KMS-11 (cell line): ENCODE measurements at regions not wholly inside any gene's neighbourhood (a gene's known extent, or its start where the extent isn't known, plus 50 kb on each side); places are given as distances from the start of the nearest gene placed in this dataset.

Experiments
- H2AFZ ChIP-seq: fragments of 200-600 bp; sonication (generic); 2 replicates; pipeline ENCODE4 v1.6.1; 2016; ENCODE audit warnings: antibody characterized with exemption, mixed run types, low read depth
- H3K27ac ChIP-seq: fragments of 200-600 bp; sonication (generic); 2 replicates; pipeline ENCODE4 v1.6.1; 2016; ENCODE audit warnings: mild to moderate bottlenecking, mixed run types
- H3K27me3 ChIP-seq: fragments of 200-600 bp; sonication (generic); 2 replicates; pipeline ENCODE4 v1.6.1; 2017; ENCODE audit warnings: mild to moderate bottlenecking, low read depth, mixed run types, moderate library complexity; ENCODE audit not compliant: insufficient read depth
- H3K36me3 ChIP-seq: fragments of 200-600 bp; sonication (generic); 2 replicates; pipeline ENCODE4 v1.6.1; 2017; ENCODE audit warnings: mild to moderate bottlenecking, mixed run types; ENCODE audit not compliant: insufficient read depth
- H3K4me1 ChIP-seq: fragments of 200-600 bp; sonication (generic); 2 replicates; pipeline ENCODE4 v1.6.1; 2016; ENCODE audit warnings: mild to moderate bottlenecking, low read depth, mixed run types; ENCODE audit not compliant: poor library complexity, severe bottlenecking
- H3K4me2 ChIP-seq: fragments of 200-600 bp; sonication (generic); 2 replicates; pipeline ENCODE4 v1.7.0; 2016; ENCODE audit warnings: mild to moderate bottlenecking, mixed run types
- H3K4me3 ChIP-seq: fragments of 200-600 bp; sonication (generic); IDR thresholded peaks from 2 replicates; pipeline ENCODE4 v1.6.1; 2017; ENCODE audit warnings: low read depth, low read length, mixed read lengths; ENCODE audit not compliant: insufficient read depth
- H3K79me2 ChIP-seq: fragments of 200-600 bp; sonication (generic); 2 replicates; pipeline ENCODE4 v1.6.1; 2016; ENCODE audit warnings: low read depth, mixed run types; ENCODE audit not compliant: insufficient read depth
- H3K9ac ChIP-seq: fragments of 200-600 bp; sonication (generic); 2 replicates; pipeline ENCODE4 v1.6.1; 2016; ENCODE audit warnings: mild to moderate bottlenecking, mixed run types
- H4K20me1 ChIP-seq: fragments of 200-600 bp; sonication (generic); 2 replicates; pipeline ENCODE4 v1.6.1; 2016; ENCODE audit warnings: mild to moderate bottlenecking, mixed run types; ENCODE audit not compliant: insufficient read depth
- CTCF ChIP-seq: fragments of 200-600 bp; sonication (generic); conservative IDR thresholded peaks from 2 replicates; pipeline ENCODE4 v1.6.1; 2017; ENCODE audit warnings: low read depth, mild to moderate bottlenecking, antibody characterized with exemption, low read length, moderate library complexity, mixed read lengths

DNA sequence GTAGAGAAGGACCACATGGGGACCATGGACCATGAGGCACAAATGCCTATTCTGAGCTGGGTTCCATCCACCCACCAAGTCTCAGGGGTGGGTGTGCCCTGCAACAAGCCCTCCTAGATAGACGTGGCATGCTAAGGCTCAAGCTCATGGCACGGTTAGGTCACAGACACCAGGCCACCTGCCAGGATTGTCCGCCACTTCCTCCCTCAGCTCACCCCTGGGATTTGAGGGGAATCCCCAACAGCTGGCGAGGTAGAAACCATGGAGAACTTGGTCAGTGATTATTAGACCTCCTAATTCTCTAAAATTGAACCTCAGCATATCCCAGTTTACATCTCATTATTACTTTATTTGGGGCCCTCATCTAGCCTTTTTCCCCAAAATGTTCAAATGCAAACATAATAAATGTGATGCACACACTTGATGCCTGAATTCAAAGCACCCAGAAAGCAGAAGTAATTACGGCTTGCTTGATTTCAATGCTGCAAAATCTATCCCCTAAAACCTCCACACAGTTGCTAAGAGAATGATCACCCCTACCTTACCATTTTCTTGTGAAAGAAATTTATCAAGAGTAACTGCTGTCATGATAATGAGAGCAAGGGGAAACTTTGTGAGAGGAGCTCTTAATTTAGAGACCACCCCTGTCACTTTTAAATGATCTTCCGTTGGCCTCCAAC, 366.6 kb upstream of the PFKP start:
- H3K4me1 ChIP-seq: no peaks in the 10 kb centered on the region
- no peak overlapping the region for H3K9ac ChIP-seq
- H3K4me3 ChIP-seq: no peak overlapping the region
- no peak overlapping the region for H2AFZ ChIP-seq
- no peaks in the 10 kb centered on the region for H3K79me2 ChIP-seq
- no peaks in the 10 kb centered on the region for H3K27me3 ChIP-seq
- H3K27ac ChIP-seq: no peak overlapping the region
- TF ChIP-seq CTCF: no peak
- H4K20me1 ChIP-seq: no peaks in the 10 kb centered on the region
- H3K36me3 ChIP-seq: no peaks in the 10 kb centered on the region
- no peak overlapping the region for H3K4me2 ChIP-seq

GRCh38 chr10:2688958-2689357, 378.4 kb upstream of the PFKP start:
- H3K4me3 ChIP-seq: no peak overlapping the region
- H3K27me3 ChIP-seq: no peaks in the 10 kb centered on the region
- no peak overlapping the region for H3K4me2 ChIP-seq
- no peaks in the 10 kb centered on the region for H3K36me3 ChIP-seq
- no peak overlapping the region for H3K27ac ChIP-seq
- TF ChIP-seq CTCF: no peak
- H2AFZ ChIP-seq: no peak overlapping the region
- H3K9ac ChIP-seq: no peak overlapping the region
- H3K4me1 ChIP-seq: no peaks in the 10 kb centered on the region
- no peaks in the 10 kb centered on the region for H3K79me2 ChIP-seq
- no peaks in the 10 kb centered on the region for H4K20me1 ChIP-seq

DNA sequence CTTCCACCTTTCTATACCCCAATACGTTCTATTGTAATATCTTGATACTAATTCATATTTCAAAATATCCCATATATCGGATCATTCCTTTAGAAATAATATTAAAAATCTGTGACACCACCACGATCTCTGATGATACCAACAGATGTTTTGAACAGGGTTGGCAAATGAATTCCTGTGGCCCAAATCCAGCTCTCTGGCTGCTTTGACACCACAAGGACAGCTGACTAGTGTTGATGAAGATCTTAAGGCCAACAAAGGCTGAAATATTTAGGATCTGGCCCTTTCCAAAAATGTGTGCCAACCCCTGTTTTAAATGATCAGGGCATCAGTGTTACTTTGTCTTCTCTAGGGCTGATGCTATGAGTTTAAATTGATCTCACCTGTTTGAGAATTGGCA, 380.7 kb upstream of the PFKP start:
- Histone ChIP-seq H3K4me1 (no peaks in the 10 kb centered on the region), H3K4me3 (no peak overlapping the region), H3K36me3 (no peaks in the 10 kb centered on the region), H3K79me2 (no peaks in the 10 kb centered on the region), H2AFZ (no peak overlapping the region), H3K9ac (no peak overlapping the region), H3K4me2 (no peak overlapping the region), H4K20me1 (no peaks in the 10 kb centered on the region), H3K27me3 (no peaks in the 10 kb centered on the region), H3K27ac (no peak overlapping the region)
- no peak for TF ChIP-seq CTCF

DNA sequence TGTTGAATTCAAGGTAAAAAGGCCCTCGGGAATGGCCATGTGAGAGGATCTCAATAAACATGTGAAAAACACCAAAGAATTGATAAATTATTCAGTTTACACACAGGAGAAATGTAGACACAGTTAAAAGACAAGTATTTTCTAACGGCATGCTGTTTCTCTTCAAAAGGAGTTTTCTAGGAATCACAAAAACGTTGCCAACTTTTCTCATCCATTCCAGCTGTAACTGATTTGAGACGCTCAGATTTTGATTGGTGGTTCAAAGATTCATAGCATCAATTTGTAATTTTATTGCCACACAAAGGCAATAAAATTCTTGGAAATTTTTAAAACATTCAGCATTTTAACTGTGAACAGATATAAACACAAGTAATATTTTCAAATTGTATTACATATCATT, 384.9 kb upstream of the PFKP start:
- no peaks in the 10 kb centered on the region for H3K4me1 ChIP-seq
- no peak for TF ChIP-seq CTCF
- no peak overlapping the region for H3K27ac ChIP-seq
- no peak overlapping the region for H3K4me3 ChIP-seq
- no peaks in the 10 kb centered on the region for H4K20me1 ChIP-seq
- no peak overlapping the region for H3K4me2 ChIP-seq
- no peak overlapping the region for H2AFZ ChIP-seq
- H3K79me2 ChIP-seq: no peaks in the 10 kb centered on the region
- H3K36me3 ChIP-seq: no peaks in the 10 kb centered on the region
- no peak overlapping the region for H3K9ac ChIP-seq
- H3K27me3 ChIP-seq: no peaks in the 10 kb centered on the region
